ENCODE measurements at regions not wholly inside any gene's neighbourhood (a gene's known extent, or its start where the extent isn't known, plus 50 kb on each side); places are given as distances from the start of the nearest gene placed in this dataset.

DNA sequence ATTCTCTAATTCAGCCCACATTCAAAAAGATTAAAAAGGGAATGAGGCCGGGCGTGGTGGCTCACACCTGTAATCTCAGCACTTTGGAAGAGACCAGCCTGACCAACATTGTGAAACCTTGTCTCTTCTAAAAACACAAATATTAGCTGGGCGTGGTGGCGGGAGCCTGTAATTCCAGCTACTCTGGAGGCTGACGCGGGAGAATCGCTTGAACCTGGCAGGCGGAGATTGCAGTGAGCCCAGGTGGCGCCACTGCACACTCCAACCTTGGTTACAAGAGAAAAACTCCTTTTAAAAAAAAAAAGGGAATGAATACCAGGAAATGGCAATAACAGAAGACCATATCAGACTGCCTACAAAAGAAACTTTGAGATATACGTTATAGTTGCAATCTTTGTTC lies 1244.5 kb downstream of the PCDH9 start:
- no peaks in the 10 kb centered on the region for H3K27me3 Mint-ChIP-seq
- TF ChIP-seq, protein P1, sequence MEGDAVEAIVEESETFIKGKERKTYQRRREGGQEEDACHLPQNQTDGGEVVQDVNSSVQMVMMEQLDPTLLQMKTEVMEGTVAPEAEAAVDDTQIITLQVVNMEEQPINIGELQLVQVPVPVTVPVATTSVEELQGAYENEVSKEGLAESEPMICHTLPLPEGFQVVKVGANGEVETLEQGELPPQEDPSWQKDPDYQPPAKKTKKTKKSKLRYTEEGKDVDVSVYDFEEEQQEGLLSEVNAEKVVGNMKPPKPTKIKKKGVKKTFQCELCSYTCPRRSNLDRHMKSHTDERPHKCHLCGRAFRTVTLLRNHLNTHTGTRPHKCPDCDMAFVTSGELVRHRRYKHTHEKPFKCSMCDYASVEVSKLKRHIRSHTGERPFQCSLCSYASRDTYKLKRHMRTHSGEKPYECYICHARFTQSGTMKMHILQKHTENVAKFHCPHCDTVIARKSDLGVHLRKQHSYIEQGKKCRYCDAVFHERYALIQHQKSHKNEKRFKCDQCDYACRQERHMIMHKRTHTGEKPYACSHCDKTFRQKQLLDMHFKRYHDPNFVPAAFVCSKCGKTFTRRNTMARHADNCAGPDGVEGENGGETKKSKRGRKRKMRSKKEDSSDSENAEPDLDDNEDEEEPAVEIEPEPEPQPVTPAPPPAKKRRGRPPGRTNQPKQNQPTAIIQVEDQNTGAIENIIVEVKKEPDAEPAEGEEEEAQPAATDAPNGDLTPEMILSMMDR (IDR thresholded peaks at IDR 0.05; ENCODE audit: unreplicated experiment), result peak; percentile 39
- no peaks in the 10 kb centered on the region for H3K36me3 Mint-ChIP-seq (ENCODE audit: insufficient read depth)
- no peak overlapping the region for H3K4me3 Mint-ChIP-seq (ENCODE audit: low read depth)
- H3K4me1 Mint-ChIP-seq (ENCODE audit: low read depth), result no peaks in the 10 kb centered on the region
- no peaks in the 10 kb centered on the region for H3K9me3 Mint-ChIP-seq (ENCODE audit: low read depth)
- H3K27ac Mint-ChIP-seq, result no peak overlapping the region
- no peak for DNase-seq (ENCODE audit: low spot score, unreplicated experiment)

DNA sequence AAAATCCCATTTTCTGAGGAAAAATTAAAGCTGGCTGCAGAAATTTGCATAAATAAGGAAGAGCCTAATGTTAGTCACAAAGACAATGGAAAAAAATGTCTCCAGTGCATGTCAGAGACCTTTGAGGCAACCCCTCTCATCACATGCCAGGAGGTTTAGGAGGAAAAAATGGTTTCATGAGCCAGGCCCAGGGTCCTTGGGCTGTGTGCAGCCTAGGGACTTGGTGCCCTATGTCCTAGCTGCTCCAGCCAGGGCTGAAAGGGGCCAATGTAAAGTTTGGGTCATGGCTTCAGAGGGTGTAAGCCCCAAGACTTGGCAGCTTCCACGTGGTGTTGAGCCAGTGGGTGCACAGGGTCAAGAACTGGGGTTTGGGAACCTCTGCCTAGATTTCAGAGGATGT lies 1252.6 kb downstream of the PCDH9 start:
- TF ChIP-seq, protein P1 (IDR thresholded peaks at IDR 0.05; ENCODE audit: unreplicated experiment), result no peak
- Mint-ChIP-seq H3K36me3 (ENCODE audit: insufficient read depth) (peaks cover 3% of the 10 kb centered on the region), H3K27me3 (no peaks in the 10 kb centered on the region), H3K4me1 (ENCODE audit: low read depth) (no peaks in the 10 kb centered on the region), H3K4me3 (ENCODE audit: low read depth) (no peak overlapping the region), H3K27ac (no peak overlapping the region), H3K9me3 (ENCODE audit: low read depth) (peaks cover 10% of the 10 kb centered on the region)
- no peak for DNase-seq (ENCODE audit: low spot score, unreplicated experiment)

DNA sequence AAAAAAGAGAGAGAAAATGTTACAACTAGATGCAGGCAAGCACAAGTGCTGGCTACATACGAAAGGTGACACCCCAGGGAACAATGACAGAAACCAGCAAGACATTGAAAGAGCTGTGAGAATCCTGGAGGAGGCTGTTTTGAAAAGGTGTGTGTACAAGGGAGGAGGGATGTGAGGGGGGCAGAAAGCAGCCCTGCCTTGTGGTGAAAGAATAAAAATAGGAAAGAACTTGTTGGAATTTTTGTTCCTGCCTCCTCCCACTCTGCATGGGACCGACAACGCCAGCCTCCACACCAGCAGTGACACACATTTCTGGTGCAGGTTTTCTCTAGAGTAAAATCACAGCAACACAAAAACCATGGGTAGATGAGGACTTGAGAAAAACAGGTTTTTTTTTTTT lies 1258.6 kb downstream of the PCDH9 start:
- no peaks in the 10 kb centered on the region for H3K36me3 Mint-ChIP-seq (ENCODE audit: insufficient read depth)
- no peak overlapping the region for H3K27ac Mint-ChIP-seq
- TF ChIP-seq, protein P1 (IDR thresholded peaks at IDR 0.05; ENCODE audit: unreplicated experiment), result no peak
- no peaks in the 10 kb centered on the region for H3K27me3 Mint-ChIP-seq
- no peaks in the 10 kb centered on the region for H3K9me3 Mint-ChIP-seq (ENCODE audit: low read depth)
- H3K4me1 Mint-ChIP-seq (ENCODE audit: low read depth), result no peaks in the 10 kb centered on the region
- H3K4me3 Mint-ChIP-seq (ENCODE audit: low read depth), result no peak overlapping the region
- no peak for DNase-seq (ENCODE audit: low spot score, unreplicated experiment)

DNA sequence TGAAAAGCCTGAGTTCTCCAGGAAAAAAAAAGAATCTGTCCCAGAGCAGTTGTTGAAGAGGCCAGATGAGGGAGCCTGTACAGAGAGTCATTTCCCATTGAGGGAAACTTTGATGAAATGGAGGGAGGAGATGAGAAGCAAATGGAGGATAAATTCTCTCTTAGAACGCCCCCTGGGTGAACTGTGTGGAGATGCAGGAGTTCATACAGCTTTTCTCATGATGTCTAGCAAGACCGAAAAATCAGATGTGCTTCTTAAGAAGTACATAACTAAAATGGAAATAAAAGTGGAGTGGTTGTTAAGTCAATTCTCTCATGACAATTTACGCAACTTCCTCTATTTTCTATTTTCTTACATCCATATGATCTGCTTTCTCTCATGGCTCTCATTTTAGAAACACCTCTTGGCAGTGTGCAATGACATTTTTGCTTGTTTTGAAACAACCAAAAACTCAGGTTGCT lies 1263.1 kb downstream of the PCDH9 start:
- Mint-ChIP-seq H3K9me3 (ENCODE audit: low read depth) (peaks cover 4% of the 10 kb centered on the region), H3K4me3 (ENCODE audit: low read depth) (no peak overlapping the region), H3K27me3 (no peaks in the 10 kb centered on the region), H3K27ac (no peak overlapping the region), H3K4me1 (ENCODE audit: low read depth) (no peaks in the 10 kb centered on the region), H3K36me3 (ENCODE audit: insufficient read depth) (no peaks in the 10 kb centered on the region)
- TF ChIP-seq, protein P1 (IDR thresholded peaks at IDR 0.05; ENCODE audit: unreplicated experiment), result peak; percentile 46
- no peak for DNase-seq (ENCODE audit: low spot score, unreplicated experiment)

DNA sequence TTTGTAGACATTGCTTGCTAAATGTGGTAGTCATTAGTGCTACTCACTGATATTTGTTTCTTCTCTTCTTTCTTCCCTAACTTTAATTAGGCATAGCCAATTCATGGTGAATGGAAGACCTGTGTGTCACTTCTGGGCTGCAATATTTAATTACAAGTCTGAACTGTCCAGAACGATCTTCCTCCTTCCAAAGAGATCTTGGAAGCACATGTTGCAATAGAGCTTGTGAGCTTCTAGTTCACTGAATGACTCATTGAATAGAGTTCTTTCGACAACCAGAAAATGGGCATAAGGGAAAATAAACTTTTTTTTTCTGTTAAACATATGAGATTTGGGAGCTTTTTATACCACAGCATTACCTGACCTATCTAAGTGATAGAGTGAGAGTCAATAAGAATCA lies 1264.6 kb downstream of the PCDH9 start:
- no peaks in the 10 kb centered on the region for H3K4me1 Mint-ChIP-seq (ENCODE audit: low read depth)
- peaks cover 4% of the 10 kb centered on the region for H3K9me3 Mint-ChIP-seq (ENCODE audit: low read depth)
- H3K36me3 Mint-ChIP-seq (ENCODE audit: insufficient read depth), result no peaks in the 10 kb centered on the region
- no peak overlapping the region for H3K27ac Mint-ChIP-seq
- H3K4me3 Mint-ChIP-seq (ENCODE audit: low read depth), result no peak overlapping the region
- no peak for DNase-seq (ENCODE audit: low spot score, unreplicated experiment)
- TF ChIP-seq, protein P1 (IDR thresholded peaks at IDR 0.05; ENCODE audit: unreplicated experiment), result no peak
- H3K27me3 Mint-ChIP-seq, result no peaks in the 10 kb centered on the region
